ENCODE measurements at regions not wholly inside any gene's neighbourhood (a gene's known extent, or its start where the extent isn't known, plus 50 kb on each side); places are given as distances from the start of the nearest gene placed in this dataset.

- no peak for DNase-seq
Observed at GRCh38 chr22:49157529-49158339, 669.9 kb downstream of the BRD1 start.

- DNase-seq: no peak
Observed at GRCh38 chr22:49156662-49157285, 670.9 kb downstream of the BRD1 start.

GRCh38 chr22:49155770-49156580, 671.7 kb downstream of the BRD1 start:
- no peak for DNase-seq

- no peak for DNase-seq
Observed at GRCh38 chr22:49155039-49155769, 672.5 kb downstream of the BRD1 start.

GRCh38 chr22:49154433-49154832, 673.2 kb downstream of the BRD1 start:
- no peak for DNase-seq

- DNase-seq: no peak
Observed at GRCh38 chr22:49153921-49154320, 673.8 kb downstream of the BRD1 start.

- no peak for DNase-seq
Observed at GRCh38 chr22:49152939-49153770, 674.5 kb downstream of the BRD1 start.

- no peak for DNase-seq
Observed at GRCh38 chr22:49152127-49152938, 675.3 kb downstream of the BRD1 start.

GRCh38 chr22:49151256-49152126, 676.2 kb downstream of the BRD1 start:
- DNase-seq: no peak

GRCh38 chr22:49150801-49151221, 676.9 kb downstream of the BRD1 start:
- DNase-seq: no peak

- no peak for DNase-seq
Observed at GRCh38 chr22:49149721-49150608, 677.7 kb downstream of the BRD1 start.

- no peak for DNase-seq
Observed at GRCh38 chr22:49148895-49149418, 678.7 kb downstream of the BRD1 start.

GRCh38 chr22:49147617-49148175, 680.0 kb downstream of the BRD1 start:
- DNase-seq: no peak

- no peak for DNase-seq
Observed at GRCh38 chr22:49147171-49147570, 680.5 kb downstream of the BRD1 start.

- no peak for DNase-seq
Observed at GRCh38 chr22:49146511-49146910, 681.2 kb downstream of the BRD1 start.

- no peak for DNase-seq
Observed at GRCh38 chr22:49143812-49144211, 683.9 kb downstream of the BRD1 start.

GRCh38 chr22:49142891-49143290, 684.8 kb downstream of the BRD1 start:
- DNase-seq: no peak

GRCh38 chr22:49142296-49142695, 685.4 kb downstream of the BRD1 start:
- no peak for DNase-seq
